ENCODE measurements at regions not wholly inside any gene's neighbourhood (a gene's known extent, or its start where the extent isn't known, plus 50 kb on each side); places are given as distances from the start of the nearest gene placed in this dataset.

- TF ChIP-seq CTCF (IDR thresholded peaks at IDR 0.05; ENCODE audit: low read length) (no peak), EZH2 (optimal IDR thresholded peaks at IDR 0.05; ENCODE audit: low read depth, low read length) (no peak)
These were observed 313.5 kb upstream of the TBL1XR1 start for GRCh38 chr3:177510693-177511216.

Measured in MM.1S (cell line).